HEK293 (cell line): ENCODE measurements at regions not wholly inside any gene's neighbourhood (a gene's known extent, or its start where the extent isn't known, plus 50 kb on each side); places are given as distances from the start of the nearest gene placed in this dataset.

Experiments
- CTCF ChIA-PET: fragments of 350-600 bp; formaldehyde crosslinking; extraction: SDS; loops from one replicate; lab custom pipeline; 2021; ENCODE audit warnings: antibody characterized with exemption; lab: Yijun Ruan, JAX
- POLR2A ChIA-PET: fragments of 300-600 bp; formaldehyde crosslinking; extraction: SDS; loops from one replicate; lab custom pipeline; 2020; ENCODE audit warnings: antibody characterized with exemption, inconsistent platforms; lab: Yijun Ruan, JAX
- H3K27ac ChIP-seq: fragments of 200-500 bp; sonication (Bioruptor generic); 2 replicates; pipeline ENCODE4 v1.5.1; 2014; ENCODE audit warnings: low read depth, low read length, control low read depth, inconsistent platforms; ENCODE audit errors: extremely low read depth
- H3K36me3 ChIP-seq, 2 experiments: fragments of 200-500 bp in 1 of 2; sonication (Bioruptor generic) in 1 of 2; 1 replicate in 1 of 2; 2 replicates in 1 of 2; pipeline ENCODE4 v1.5.1; 2014 to 2017; ENCODE audit warnings: inconsistent platforms in 2 of 2, low read length in 2 of 2; ENCODE audit not compliant: control insufficient read depth in 2 of 2, insufficient read depth in 1 of 2
- H3K4me1 ChIP-seq: fragments of 200-500 bp; sonication (Bioruptor generic); 2 replicates; pipeline ENCODE4 v1.5.1; 2014; ENCODE audit warnings: mild to moderate bottlenecking, low read length, inconsistent platforms; ENCODE audit not compliant: control insufficient read depth, insufficient read depth
- H3K4me3 ChIP-seq: 2 replicates; pipeline ENCODE4 v1.5.1; 2011; ENCODE audit warnings: low read depth, mild to moderate bottlenecking, control low read depth, low read length, moderate library complexity
- H3K9me3 ChIP-seq: fragments of 200-500 bp; sonication (Bioruptor generic); 2 replicates; pipeline ENCODE4 v1.5.1; 2014; ENCODE audit warnings: low read depth, low read length, inconsistent platforms; ENCODE audit not compliant: control insufficient read depth, insufficient read depth
- KLF8 ChIP-seq: fragments of 450-650 bp; formaldehyde crosslinking; IDR thresholded peaks from 2 replicates; pipeline ENCODE4 v1.5.1; 2016; ENCODE audit warnings: missing biosample characterization, missing genetic modification characterization
- MZF1 ChIP-seq: fragments of 450-650 bp; formaldehyde crosslinking; IDR thresholded peaks from 2 replicates; pipeline ENCODE4 v1.5.1; 2017; ENCODE audit warnings: missing biosample characterization, missing genetic modification characterization, borderline replicate concordance
- PRDM2 ChIP-seq: fragments of 450-650 bp; formaldehyde crosslinking; IDR thresholded peaks from 2 replicates; pipeline ENCODE4 v1.5.1; 2016; ENCODE audit warnings: missing biosample characterization, missing genetic modification characterization, borderline replicate concordance
- ZBTB10 ChIP-seq: fragments of 450-650 bp; formaldehyde crosslinking; IDR thresholded peaks from 2 replicates; pipeline ENCODE4 v1.5.1; 2016; ENCODE audit warnings: missing biosample characterization, missing genetic modification characterization
- ZBTB20 ChIP-seq: fragments of 450-650 bp; formaldehyde crosslinking; IDR thresholded peaks from 2 replicates; pipeline ENCODE4 v1.5.1; 2016; ENCODE audit warnings: missing biosample characterization, missing genetic modification characterization
- ZNF148 ChIP-seq: fragments of 450-650 bp; formaldehyde crosslinking; IDR thresholded peaks from 2 replicates; pipeline ENCODE4 v1.5.0; 2017; ENCODE audit warnings: missing biosample characterization, missing genetic modification characterization, borderline replicate concordance
- ZNF169 ChIP-seq: fragments of 450-650 bp; formaldehyde crosslinking; IDR thresholded peaks from 2 replicates; pipeline ENCODE4 v1.5.1; 2016; ENCODE audit warnings: missing biosample characterization, missing genetic modification characterization
- ZNF18 ChIP-seq: fragments of 450-650 bp; formaldehyde crosslinking; IDR thresholded peaks from 2 replicates; pipeline ENCODE4 v1.5.1; 2016; ENCODE audit warnings: missing biosample characterization, missing genetic modification characterization
- ZNF211 ChIP-seq: fragments of 450-650 bp; formaldehyde crosslinking; IDR thresholded peaks from 2 replicates; pipeline ENCODE4 v1.5.1; 2016; ENCODE audit warnings: low read depth, missing biosample characterization, missing genetic modification characterization
- ZNF214 ChIP-seq: fragments of 450-650 bp; formaldehyde crosslinking; IDR thresholded peaks from 2 replicates; pipeline ENCODE4 v1.5.1; 2017; ENCODE audit warnings: missing biosample characterization, mild to moderate bottlenecking, missing genetic modification characterization, borderline replicate concordance
- ZNF26 ChIP-seq: fragments of 450-650 bp; formaldehyde crosslinking; IDR thresholded peaks from 2 replicates; pipeline ENCODE4 v1.5.1; 2016; ENCODE audit warnings: missing biosample characterization, missing genetic modification characterization
- ZNF280D ChIP-seq: fragments of 450-650 bp; formaldehyde crosslinking; IDR thresholded peaks from 2 replicates; pipeline ENCODE4 v1.5.1; 2016; ENCODE audit warnings: missing biosample characterization, missing genetic modification characterization
- ZNF292 ChIP-seq: fragments of 450-650 bp; formaldehyde crosslinking; IDR thresholded peaks from 2 replicates; pipeline ENCODE4 v1.5.1; 2016; ENCODE audit warnings: low read depth, missing biosample characterization, missing genetic modification characterization, borderline replicate concordance
- ZNF624 ChIP-seq: fragments of 450-650 bp; formaldehyde crosslinking; IDR thresholded peaks from 2 replicates; pipeline ENCODE4 v1.5.1; 2017; ENCODE audit warnings: missing biosample characterization, missing genetic modification characterization
- ZNF677 ChIP-seq: fragments of 450-650 bp; IDR thresholded peaks from 2 replicates; pipeline ENCODE4 v1.5.0; 2018; ENCODE audit warnings: missing biosample characterization, mild to moderate bottlenecking, missing genetic modification characterization, moderate library complexity
- ZNF701 ChIP-seq: fragments of 450-650 bp; formaldehyde crosslinking; IDR thresholded peaks from 2 replicates; pipeline ENCODE4 v1.5.1; 2016; ENCODE audit warnings: missing biosample characterization, missing genetic modification characterization
- ZNF785 ChIP-seq: fragments of 450-650 bp; formaldehyde crosslinking; IDR thresholded peaks from 2 replicates; pipeline ENCODE4 v1.5.1; 2016; ENCODE audit warnings: missing biosample characterization, missing genetic modification characterization

- TF ChIP-seq ZNF211 (no peak), ZNF677 (tag by site-specific recombination) (no peak), ZNF624 (tag by site-specific recombination) (no peak), ZNF701 (no peak), ZNF280D (tag by site-specific recombination) (no peak), ZBTB20 (tag by site-specific recombination) (no peak), ZNF148 (no peak), PRDM2 (tag by site-specific recombination) (no peak), ZNF292 (tag by site-specific recombination) (no peak), ZNF18 (no peak)
- ChIA-PET POLR2A (no interaction called here), CTCF (no interaction called here)
These were observed 102.0 kb upstream of the DMAC1 start for GRCh38 chr9:7901621-7902020.

GRCh38 chr9:7900541-7900940 is 101.0 kb upstream of the DMAC1 start:
- CTCF ChIA-PET = no interaction called here
- no peaks in the 10 kb centered on the region for H3K36me3 ChIP-seq
- POLR2A ChIA-PET = no interaction called here
- H3K9me3 ChIP-seq = no peaks in the 10 kb centered on the region
- H3K4me1 ChIP-seq = no peaks in the 10 kb centered on the region
- no peak overlapping the region for H3K27ac ChIP-seq
- no peak overlapping the region for H3K4me3 ChIP-seq
- TF ChIP-seq ZNF169 (tag by site-specific recombination) (no peak), MZF1 (tag by site-specific recombination) (no peak), ZNF701 (no peak), ZNF214 (tag by site-specific recombination) (no peak), ZBTB10 (tag by site-specific recombination) (no peak), ZNF26 (tag by site-specific recombination) (no peak), KLF8 (tag by site-specific recombination) (no peak), ZNF785 (tag by site-specific recombination) (no peak)

More at GRCh38 chr9:7901621-7902020, 102.0 kb upstream of the DMAC1 start:
- Histone ChIP-seq H3K27ac (no peak overlapping the region), H3K4me3 (no peak overlapping the region), H3K36me3 (no peaks in the 10 kb centered on the region), H3K4me1 (no peaks in the 10 kb centered on the region), H3K9me3 (no peaks in the 10 kb centered on the region)
